ENCODE measurements at regions not wholly inside any gene's neighbourhood (a gene's known extent, or its start where the extent isn't known, plus 50 kb on each side); places are given as distances from the start of the nearest gene placed in this dataset.
A peak's percentile ranks its signal among the peaks of the same experiment; 100 is the strongest.

- peak; percentile 26 for DNase-seq
Observed at GRCh38 chr21:35681946-35682345, 378.4 kb downstream of the SETD4 start.

GRCh38 chr21:35679076-35679475 is 381.2 kb downstream of the SETD4 start:
- DNase-seq, result no peak

DNA sequence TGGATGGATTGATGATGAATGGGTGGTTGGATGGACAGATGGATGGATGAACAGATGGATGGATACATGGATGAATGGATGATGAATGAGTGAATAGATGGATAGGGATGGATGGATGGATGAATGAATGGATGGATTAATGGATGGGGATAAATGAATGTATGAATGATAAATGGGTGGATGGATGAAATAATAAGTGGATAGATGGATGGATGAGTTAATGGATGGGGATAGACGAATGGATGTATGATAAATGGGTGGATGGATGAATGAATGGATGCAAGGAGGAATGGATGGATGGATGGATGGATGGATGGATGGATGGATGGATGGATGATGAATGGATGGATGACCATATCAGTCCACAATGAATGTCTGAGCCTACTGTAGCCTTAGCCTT is 381.9 kb downstream of the SETD4 start:
- no peak for DNase-seq

DNA sequence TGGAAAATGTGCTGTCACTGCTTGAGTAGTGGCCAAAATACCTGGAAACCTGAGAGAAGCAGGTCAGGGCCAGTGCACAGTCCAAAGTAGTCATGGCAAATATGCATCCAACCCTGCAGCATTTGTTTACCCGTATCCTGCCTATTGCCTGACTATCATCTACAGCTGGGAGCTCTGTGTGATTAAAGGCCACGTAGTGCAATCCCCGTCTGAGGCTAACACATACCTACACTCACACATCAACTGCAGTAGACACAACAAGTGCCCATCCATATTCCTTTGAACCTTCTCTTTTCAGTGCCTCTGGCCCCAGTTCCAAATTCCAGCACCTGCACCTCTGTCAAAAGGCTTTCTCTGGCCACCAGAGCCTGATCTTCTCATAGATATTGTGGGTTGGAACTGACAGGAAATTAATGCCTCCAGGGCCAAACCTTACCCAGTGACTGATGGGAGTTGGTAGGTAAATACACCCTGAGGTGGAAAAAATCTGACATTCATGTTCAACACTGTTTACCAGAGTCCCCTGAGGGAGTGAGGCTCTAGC is 383.0 kb downstream of the SETD4 start:
- DNase-seq, result no peak

DNA sequence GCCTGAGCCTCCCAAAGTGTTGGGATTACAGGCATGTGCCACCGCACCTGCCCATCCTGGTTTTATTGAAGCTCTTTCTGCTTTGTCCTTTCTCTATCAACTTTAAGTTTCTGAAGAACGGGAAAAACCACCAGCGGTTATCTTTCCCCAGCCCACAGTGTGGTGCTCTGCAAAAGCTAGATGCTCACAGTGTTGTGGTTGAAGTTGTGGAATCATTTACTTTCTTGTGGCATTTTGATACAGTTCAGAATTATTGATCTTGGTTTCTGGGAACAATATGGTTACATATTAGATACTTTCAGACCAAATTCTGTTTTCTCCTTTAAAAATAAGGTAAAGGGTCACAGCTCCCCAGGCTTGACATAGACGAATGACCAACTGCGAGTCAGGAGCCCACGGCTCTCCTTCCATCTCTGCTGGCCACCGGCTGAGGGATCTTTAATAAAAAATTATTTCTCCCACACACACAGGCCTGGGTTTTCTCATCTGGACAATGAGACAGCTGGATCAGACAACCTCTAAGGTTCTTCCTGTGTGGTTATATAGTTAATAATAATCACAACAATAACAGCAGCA is 385.3 kb downstream of the SETD4 start:
- no peak for DNase-seq

GRCh38 chr21:35674091-35674671 is 386.1 kb downstream of the SETD4 start:
- no peak for DNase-seq

GRCh38 chr21:35672313-35672712 is 388.0 kb downstream of the SETD4 start:
- no peak for DNase-seq

GRCh38 chr21:35664683-35665082 is 395.6 kb downstream of the SETD4 start:
- DNase-seq, result peak; percentile 36

DNA sequence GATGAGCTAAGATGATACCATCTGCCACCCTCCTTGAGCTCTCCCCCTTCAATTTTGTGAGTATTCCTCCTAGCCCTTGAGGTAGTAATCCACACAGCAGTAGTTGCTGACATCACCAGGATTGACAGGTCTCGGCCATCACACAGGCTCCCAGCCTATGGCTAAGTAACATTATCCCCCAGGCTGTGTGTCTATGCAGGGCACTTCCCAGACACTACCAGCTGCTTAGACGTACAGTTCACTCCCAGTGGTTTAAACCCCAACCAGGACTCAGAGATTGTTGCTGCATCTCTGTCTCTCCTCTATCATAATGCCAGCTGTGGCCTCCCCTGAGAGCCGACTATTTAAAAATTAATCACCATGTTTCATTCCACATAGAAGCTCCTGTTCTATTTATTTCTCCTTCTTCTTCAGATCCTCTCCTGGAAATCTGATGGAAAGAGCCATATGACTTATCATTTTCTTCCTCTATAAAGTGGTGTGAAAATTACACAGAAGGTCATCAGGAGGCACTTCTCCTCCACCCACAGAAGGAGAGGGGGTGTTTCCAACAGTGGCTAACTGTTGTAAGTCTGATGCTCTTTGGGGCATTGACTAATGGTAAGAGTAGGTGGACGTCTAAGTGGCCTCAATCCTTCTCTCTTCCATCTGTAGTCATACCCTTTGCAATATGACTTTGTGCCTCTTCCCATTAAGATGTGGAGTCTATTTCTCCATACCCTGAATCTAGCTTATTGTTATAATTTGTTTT is 396.3 kb downstream of the SETD4 start:
- DNase-seq, result no peak

- DNase-seq, result peak; percentile 94
Observed at GRCh38 chr21:35658242-35658641, 402.1 kb downstream of the SETD4 start.

DNA sequence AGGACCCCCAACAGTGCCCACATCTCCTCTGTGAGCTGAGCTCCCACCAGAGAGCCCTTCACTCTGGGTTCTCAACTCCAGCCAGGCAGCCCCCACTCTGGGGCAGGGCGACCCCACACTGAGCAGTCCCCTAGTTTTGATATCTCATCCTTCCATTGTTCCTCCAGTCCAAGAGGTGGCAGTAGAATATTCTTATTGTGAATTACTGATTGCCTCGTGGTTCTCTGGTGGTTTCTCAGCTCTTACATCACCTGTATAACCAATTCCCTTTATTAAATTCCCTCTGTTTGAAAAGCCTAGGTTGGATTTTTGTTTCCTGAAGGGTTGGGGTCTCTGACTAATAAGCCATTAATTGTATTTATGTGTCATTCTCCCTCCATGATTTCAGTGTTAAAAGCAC is 407.5 kb downstream of the SETD4 start:
- DNase-seq, result no peak

GRCh38 chr21:35652196-35652595 is 408.1 kb downstream of the SETD4 start:
- DNase-seq, result no peak

- DNase-seq, result no peak
Observed at GRCh38 chr21:35651196-35651595, 409.1 kb downstream of the SETD4 start.

DNA sequence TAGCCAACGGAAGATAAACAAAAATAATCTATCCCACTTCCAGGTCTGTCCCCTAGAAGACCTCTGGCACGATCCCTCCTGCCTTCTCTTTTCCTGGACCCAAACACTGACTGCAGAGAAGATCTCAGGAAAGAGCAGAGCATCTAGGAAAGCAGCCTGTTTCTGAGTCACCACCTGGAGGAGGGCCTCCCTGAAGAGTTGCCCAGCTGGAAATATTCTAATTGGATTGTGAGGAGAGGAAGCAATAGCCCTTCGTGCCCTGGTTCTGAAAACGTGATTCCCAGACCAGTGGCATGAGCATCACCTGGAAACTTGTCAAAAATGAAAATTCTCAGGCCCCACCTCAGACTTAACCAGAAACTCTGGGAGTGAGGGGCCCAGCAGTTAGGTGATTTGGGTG is 411.1 kb downstream of the SETD4 start:
- DNase-seq, result peak; percentile 60

DNA sequence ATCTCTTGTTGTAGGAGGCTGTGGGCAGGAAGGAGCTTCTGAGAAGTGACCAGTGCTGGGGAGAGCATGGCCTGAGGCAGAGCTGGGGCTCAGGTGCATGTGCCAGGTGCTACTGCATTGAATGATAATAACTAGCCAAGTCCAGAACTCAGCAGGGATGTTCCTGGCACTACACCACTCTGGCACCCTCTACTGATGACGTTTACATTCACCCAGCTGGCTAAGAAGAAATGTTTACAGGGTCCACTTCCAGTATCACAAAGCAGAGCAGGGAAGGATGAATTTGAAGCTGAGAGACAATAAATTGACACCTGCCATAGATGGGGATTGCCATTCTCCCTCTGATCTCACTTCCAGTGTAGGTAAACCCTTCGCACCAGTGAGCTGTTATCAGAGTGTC is 411.8 kb downstream of the SETD4 start:
- no peak for DNase-seq

DNA sequence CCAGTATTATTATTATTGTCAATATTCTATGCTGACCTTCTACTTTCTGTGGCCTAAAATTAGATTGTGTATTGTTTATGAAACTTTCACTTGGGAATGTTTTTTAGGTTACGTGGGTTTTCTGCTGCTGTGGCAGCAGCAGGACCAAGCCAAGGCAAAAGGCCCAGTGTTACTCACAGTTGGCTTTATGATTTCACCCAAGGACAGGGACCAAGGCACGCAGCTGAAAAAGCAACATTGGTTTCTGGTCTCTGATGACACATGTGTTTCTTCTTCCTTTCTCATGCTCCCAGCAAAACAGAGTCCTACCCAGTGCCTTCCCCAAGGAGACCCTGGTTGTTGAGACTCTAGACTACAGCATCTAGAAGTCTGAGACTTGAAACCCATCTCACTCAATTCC is 413.7 kb downstream of the SETD4 start:
- DNase-seq, result no peak

GRCh38 chr21:35645991-35646390 is 414.3 kb downstream of the SETD4 start:
- DNase-seq, result no peak

DNA sequence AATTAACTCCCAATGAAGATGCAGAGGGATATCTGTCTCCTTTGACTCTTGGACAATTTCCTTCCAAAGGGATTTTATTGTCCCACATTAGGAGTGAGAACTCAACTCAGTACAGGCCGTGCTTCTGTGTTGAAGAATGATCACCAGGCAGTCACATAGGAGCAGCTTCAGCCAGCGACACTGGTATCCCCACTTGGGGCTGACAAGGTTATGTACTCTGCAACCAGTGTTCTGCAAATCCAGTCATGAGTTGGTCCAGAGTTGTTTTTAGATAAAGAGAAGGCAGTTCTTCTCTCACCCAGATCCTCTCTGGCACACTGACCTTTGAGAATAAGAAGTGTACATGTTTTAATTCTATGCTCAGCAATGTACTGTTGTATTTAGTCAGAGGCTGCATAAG is 415.8 kb downstream of the SETD4 start:
- DNase-seq, result no peak

GRCh38 chr21:35643176-35643575 is 417.1 kb downstream of the SETD4 start:
- peak; percentile 81 for DNase-seq

GRCh38 chr21:35641271-35642016 is 418.9 kb downstream of the SETD4 start:
- DNase-seq, result peak; percentile 87

DNA sequence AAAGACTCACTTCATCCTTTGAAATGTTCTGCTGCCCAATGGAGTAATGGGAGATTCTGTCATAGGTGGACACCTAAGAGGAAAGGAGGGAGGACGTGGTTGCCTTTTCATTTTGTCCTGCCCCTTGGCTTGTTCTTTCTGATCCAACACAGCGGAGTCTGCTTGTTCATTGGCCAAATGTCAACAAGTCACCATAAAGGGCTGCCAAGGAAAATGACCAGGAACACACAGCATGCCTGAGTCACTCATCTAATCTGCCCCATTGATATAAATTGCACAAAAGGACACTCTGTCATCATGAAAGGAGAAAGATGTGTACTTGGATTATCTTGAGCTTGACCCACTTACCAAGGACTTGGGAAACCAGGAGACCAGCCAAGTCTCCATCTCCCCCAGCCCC is 422.9 kb downstream of the SETD4 start:
- DNase-seq, result peak; percentile 59

DNA sequence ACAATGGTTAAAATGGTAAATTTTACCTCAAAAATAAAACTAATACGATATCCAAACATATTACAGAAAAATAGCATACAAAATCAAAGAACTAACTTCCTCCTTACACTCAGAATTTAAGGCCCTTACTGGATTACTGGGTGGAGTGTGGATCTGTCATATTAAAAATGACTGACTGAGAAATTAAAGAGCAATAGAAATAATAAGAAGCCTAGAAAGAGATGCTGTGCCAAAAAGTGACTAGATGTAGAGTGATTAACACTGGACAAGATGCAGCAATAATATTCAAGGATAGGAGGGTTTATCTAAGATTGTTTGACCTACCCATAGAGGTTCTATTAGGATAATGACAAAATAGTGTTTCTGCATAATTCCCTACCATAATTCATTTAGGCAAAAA is 424.3 kb downstream of the SETD4 start:
- DNase-seq, result no peak

GRCh38 chr21:35635261-35635660 is 425.1 kb downstream of the SETD4 start:
- peak; percentile 98 for DNase-seq

- DNase-seq, result no peak
Observed at GRCh38 chr21:35633501-35633900, 426.8 kb downstream of the SETD4 start.

All from fibroblast of upper back skin (primary cell).